ENCODE measurements at regions not wholly inside any gene's neighbourhood (a gene's known extent, or its start where the extent isn't known, plus 50 kb on each side); places are given as distances from the start of the nearest gene placed in this dataset.

DNA sequence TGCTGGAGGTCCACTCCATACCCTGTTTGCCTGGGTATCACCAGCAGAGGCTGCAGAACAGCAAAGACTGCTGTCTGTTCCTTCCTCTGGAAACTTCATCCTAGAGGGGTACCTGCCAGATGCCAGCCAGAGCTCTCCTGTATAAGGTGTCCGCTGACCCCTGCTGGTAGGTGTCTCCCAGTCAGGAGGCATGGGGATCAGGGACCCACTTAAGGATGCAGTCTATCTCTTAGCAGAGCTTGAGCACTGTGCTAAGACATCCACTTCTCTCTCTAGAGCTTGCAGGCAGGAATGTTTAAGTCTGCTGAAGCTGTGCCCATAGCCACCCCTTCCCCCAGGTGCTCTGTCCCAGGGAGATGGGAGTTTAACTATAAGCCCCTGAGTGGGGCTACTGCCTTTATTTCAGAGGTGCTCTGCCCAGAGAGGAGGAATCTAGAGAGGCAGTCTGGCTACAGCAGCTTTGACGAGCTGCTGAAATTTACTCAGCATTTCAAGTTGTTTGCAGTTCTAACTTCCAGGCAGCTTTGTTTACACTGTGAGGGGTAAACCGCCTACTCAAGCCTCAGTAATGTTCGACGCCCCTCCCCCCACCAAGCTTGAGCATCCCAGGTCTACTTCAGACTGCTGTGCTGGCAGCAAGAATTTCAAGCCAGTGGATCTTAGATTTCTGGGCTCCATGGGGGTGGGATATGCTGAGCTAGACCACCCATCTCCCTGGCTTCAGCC lies 74.5 kb upstream of the GORAB start:
- peak; percentile 3 to 11 for DNase-seq

DNA sequence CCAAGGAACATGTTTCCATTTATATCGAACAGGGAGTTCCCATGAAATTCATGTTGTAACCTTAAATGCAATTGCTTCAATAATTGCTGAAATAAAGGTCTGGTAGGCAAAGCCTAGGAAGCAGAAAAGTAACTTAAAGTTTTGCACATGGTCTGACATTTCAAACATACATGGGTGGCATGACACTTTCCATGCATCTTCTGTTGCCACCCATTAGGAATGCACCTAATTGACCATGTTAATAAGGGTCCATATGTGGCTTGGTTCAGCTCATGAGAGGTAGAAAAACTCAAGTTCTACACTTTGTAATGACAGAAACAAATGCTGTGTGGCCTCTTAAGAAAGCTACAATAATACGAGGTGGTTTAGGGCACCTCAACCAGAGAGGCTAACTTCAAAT lies 72.0 kb upstream of the GORAB start:
- no peak for DNase-seq

DNA sequence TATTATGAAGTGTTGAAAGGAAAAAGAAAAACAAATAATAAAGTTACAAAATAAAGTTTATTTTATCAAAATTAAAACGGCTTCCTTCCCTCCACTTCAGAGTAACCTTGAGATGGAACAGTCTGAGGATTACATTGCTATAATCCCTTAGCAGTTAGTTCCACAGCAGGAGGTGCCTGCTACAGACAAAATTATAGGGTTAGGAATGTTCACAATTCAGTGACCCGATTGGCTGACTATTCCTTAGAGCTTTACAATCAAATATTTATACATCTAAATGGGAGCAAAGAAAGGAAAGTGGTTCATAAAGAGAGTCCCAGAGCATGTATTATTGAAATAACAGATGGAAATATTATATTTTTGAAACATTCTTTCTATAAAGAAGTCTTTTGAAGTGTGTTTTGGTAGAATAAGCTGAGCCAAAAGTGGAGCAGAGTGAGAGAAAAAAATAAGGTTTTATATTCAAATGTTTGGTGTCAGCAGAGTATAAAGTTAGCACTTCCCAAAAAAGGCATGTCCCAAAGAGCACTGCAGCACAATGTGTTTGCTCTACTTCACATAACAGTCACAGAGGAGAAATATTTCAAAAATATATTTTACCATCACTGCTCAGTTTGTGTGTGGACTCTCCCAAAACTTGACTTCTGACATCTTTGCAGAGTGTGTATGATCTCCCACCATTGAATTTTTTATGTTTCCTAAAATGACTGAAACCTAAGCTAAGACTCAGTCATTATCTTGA lies 71.4 kb upstream of the GORAB start:
- no peak for DNase-seq

DNA sequence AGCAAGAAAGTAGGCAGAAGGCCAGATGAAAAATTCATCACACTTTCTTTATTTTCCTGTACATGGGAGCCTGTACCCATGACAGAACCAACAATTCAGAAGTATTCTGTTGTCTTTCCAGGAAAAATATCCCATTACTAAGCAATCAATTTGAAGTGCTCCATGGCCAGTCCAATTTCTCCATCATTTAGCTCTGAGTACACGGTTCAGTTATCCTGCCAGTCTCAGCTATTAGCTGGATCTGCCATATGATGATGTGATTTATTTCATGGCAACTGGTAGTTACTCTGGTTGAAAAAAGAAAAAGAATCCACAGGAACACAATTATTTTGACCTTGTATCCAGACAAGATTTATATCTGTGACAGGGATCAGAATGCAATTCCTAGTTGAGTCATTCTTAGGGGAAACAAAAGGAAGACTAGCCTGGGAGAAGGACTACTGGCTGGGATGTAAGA lies 70.6 kb upstream of the GORAB start:
- no peak for DNase-seq

DNA sequence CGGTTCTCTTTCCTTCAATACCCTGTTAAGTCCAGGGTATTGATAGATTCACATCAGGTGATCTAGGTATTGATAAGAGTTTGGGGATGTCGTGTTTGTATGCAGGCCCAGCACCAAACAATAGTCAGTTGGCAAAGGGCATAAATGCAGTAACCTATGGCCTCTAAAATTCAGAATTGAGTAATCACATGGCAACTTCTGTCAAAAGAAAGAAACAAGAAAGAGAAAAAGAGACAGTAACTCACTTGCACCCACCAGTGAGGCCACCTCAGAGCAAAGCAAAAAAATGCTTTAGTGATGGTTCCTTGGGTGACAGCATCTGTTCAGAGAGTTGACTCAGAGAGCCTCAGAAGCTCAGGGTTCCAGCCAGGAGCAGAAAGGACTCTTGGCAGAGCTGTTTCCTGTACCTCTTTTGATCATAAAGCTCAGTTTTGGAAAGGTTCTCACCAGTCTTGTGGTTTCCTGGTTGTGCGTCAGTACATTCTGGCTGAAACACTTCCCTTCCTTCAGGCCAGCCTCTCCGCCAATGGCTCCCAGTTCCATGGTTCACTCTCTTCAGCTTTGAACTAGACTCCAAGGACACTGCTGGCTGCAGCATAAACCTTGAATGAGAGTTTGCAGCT lies 70.1 kb upstream of the GORAB start:
- no peak for DNase-seq

DNA sequence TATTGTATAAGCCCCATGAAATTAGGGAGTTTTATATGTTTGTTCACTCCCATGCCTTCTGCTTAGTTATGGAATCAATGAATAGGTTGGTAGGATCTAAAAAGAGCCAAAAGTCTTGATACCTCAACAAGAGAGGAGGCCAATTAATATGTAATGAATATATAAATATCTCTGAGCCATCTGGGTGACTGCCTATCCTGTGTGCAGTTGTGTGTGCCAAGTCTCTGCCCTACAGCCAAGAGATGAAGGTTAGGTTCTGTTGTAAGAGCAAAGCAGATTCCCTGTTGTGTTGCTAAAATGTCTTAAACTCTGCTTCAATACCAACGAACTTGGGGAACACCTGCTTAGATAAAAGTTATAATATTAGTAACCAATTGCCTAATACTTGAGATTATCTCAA lies 61.8 kb upstream of the GORAB start:
- DNase-seq: no peak

DNA sequence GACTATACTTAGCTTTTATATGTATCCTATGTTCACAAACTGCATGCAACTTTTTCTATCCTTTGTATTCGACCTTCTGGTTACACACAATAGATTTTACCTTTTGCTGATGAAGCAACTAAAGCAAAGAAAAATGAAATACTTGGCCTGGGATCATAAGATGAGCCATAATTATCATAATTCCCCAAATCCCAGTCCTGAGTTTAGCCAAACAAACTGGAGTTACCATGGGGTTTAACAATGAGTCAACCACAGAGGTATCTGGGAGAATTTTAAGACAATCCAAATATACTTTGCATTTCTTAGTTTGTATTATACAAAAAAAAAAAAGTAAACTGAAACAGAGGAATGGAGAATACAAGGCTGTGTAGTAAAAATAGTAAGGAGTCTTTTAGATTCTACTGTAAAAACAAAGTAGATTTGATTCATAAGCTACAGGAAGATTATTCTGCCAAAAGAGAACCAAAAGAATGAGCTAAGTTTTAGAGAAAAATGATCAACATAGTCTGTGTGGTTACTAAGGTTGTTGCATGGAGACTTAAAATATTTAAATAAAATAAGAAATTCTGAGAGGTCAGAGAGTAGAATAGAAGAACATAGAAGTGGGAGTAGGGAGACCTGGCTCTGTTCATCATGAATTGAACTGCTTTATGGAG lies 60.4 kb upstream of the GORAB start:
- DNase-seq: no peak

DNA sequence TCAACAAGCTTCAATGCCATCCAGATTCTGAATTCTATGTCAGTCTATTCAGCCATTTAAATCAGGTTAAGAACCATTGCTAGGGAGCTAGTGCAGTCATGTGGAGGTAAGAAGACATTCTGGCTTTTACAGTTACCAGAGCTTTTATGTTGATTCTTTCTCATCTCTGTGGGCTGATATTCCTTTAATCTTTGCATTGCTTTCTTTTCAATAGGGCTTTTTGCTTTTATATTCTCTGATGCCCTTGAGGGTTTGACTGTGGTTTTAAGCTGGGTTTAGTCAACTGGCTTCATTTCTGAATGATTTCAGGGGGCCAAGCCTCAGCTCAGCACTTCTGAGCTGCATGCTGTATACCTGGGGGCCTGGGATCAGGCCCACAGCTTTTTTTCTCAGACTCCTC lies 51.0 kb upstream of the GORAB start:
- DNase-seq: no peak
